Keratinocyte (primary cell): ENCODE measurements at regions not wholly inside any gene's neighbourhood (a gene's known extent, or its start where the extent isn't known, plus 50 kb on each side); places are given as distances from the start of the nearest gene placed in this dataset.

ENCODE experiments used
- EZH2 ChIP-seq: IDR thresholded peaks from one replicate; pipeline ENCODE4 v1.6.1; 2012; ENCODE audit warnings: inconsistent platforms, mild to moderate bottlenecking, low read length, moderate library complexity
- TF ChIP-seq, protein P1 (sequence below), 3 experiments: IDR thresholded peaks in 1 of 3; conservative IDR thresholded peaks in 1 of 3; optimal IDR thresholded peaks in 1 of 3; 2 replicates in 2 of 3; 3 replicates in 1 of 3; pipeline versions ENCODE3 to v1.5.1; 2011; ENCODE audit warnings: low read length in 3 of 3, mild to moderate bottlenecking in 3 of 3, moderate library complexity in 2 of 3, control low read depth in 1 of 3, inconsistent platforms in 1 of 3; ENCODE audit not compliant: insufficient read depth in 2 of 3; ENCODE audit errors: extremely low read depth in 1 of 3

DNA sequence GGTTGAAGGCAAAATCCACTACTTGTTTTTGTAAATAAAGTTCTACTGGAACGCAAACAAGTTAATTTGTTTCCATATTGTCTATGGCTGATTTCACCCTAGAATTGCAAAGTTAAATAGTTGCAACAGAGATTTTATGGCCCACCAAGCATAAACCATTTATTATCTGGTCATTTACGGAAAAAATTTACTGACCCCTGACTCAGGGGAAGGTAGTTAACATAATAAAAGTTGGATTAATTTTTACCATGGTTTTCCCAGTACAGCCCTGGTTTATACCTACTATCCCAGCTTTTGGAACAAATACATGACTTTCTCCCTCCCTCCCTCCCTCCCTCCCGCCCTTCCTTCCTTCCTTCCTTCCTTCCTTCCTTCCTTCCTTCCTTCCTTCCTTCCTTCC is 588.9 kb upstream of the TMEFF2 start:
- TF ChIP-seq, protein P1, sequence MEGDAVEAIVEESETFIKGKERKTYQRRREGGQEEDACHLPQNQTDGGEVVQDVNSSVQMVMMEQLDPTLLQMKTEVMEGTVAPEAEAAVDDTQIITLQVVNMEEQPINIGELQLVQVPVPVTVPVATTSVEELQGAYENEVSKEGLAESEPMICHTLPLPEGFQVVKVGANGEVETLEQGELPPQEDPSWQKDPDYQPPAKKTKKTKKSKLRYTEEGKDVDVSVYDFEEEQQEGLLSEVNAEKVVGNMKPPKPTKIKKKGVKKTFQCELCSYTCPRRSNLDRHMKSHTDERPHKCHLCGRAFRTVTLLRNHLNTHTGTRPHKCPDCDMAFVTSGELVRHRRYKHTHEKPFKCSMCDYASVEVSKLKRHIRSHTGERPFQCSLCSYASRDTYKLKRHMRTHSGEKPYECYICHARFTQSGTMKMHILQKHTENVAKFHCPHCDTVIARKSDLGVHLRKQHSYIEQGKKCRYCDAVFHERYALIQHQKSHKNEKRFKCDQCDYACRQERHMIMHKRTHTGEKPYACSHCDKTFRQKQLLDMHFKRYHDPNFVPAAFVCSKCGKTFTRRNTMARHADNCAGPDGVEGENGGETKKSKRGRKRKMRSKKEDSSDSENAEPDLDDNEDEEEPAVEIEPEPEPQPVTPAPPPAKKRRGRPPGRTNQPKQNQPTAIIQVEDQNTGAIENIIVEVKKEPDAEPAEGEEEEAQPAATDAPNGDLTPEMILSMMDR (optimal IDR thresholded peaks at IDR 0.05 in 1 of 3, IDR thresholded peaks at IDR 0.05 in 1 of 3, conservative IDR thresholded peaks at IDR 0.05 in 1 of 3; ENCODE audit: extremely low read depth in 1 of 3, insufficient read depth in 2 of 3, low read length in 3 of 3), result no peak
- TF ChIP-seq EZH2, result no peak
